ENCODE measurements at regions not wholly inside any gene's neighbourhood (a gene's known extent, or its start where the extent isn't known, plus 50 kb on each side); places are given as distances from the start of the nearest gene placed in this dataset.

- peak overlapping the region; percentile 58 for H3K9ac ChIP-seq (ENCODE audit: low read length)
- H3K27ac ChIP-seq (ENCODE audit: low read length) = peak overlapping the region; percentile 94
Measured at GRCh38 chr2:219968685-219969345, 341.4 kb downstream of the SLC4A3 start.

GRCh38 chr2:219969508-219969907 is 342.1 kb downstream of the SLC4A3 start:
- H3K27me3 ChIP-seq (ENCODE audit: low read length) = no peaks in the 10 kb centered on the region
- POLR2A ChIA-PET (ENCODE audit: unreplicated experiment) = no interaction called here
- peak overlapping the region; percentile 58 for H3K9ac ChIP-seq (ENCODE audit: low read length)
- H3K79me2 ChIP-seq (ENCODE audit: low read length) = no peaks in the 10 kb centered on the region
- DNase-seq (peak; percentile 84), ATAC-seq (peak; percentile 70)
- peak overlapping the region; percentile 48; the same call in 1 of the 2 replicates for H3K4me3 ChIP-seq (ENCODE audit: low read length)
- no peaks in the 10 kb centered on the region for H3K36me3 ChIP-seq (ENCODE audit: low read depth, low read length)
- no peak for TF ChIP-seq EZH2 (IDR thresholded peaks at IDR 0.05; ENCODE audit: low read length, unreplicated experiment)
- CTCF ChIA-PET = no interaction called here
- H2AFZ ChIP-seq (ENCODE audit: low read length) = no peak overlapping the region
- H3K4me2 ChIP-seq (ENCODE audit: low read length) = peak overlapping the region; percentile 83
- peaks cover 25% of the 10 kb centered on the region for H3K4me1 ChIP-seq (ENCODE audit: insufficient read depth, low read length)
- BruUV-seq (replicated peaks) = no TSS peak
- H3F3A ChIP-seq (ENCODE audit: low read length, unreplicated experiment) = peaks cover 11% of the 10 kb centered on the region
- H3K27ac ChIP-seq (ENCODE audit: low read length) = peak overlapping the region; percentile 94
- no peaks in the 10 kb centered on the region for H4K20me1 ChIP-seq (ENCODE audit: low read length)
- H3K9me3 ChIP-seq (ENCODE audit: low read length) = no peaks in the 10 kb centered on the region
- H3K9me2 ChIP-seq (replicated peaks; ENCODE audit: low read length) = no peaks in the 10 kb centered on the region
- intact Hi-C loops (cut with micrococcal nuclease) = loop anchor here (5.0 kb wide), 1 partner anchor 102 kb away; no protein-coding TSS in a partner anchor

More at GRCh38 chr2:219968685-219969345, 341.4 kb downstream of the SLC4A3 start:
- Histone ChIP-seq H2AFZ (ENCODE audit: low read length) (peak overlapping the region; percentile 57), H3K9me2 (replicated peaks; ENCODE audit: low read length) (no peaks in the 10 kb centered on the region), H3K4me1 (ENCODE audit: insufficient read depth, low read length) (peaks cover 25% of the 10 kb centered on the region), H4K20me1 (ENCODE audit: low read length) (no peaks in the 10 kb centered on the region), H3K36me3 (ENCODE audit: low read depth, low read length) (no peaks in the 10 kb centered on the region), H3K4me3 (ENCODE audit: low read length) (peak overlapping the region; percentile 48; the same call in 1 of the 2 replicates), H3K27me3 (ENCODE audit: low read length) (no peaks in the 10 kb centered on the region), H3K79me2 (ENCODE audit: low read length) (no peaks in the 10 kb centered on the region), H3F3A (ENCODE audit: low read length, unreplicated experiment) (peaks cover 11% of the 10 kb centered on the region), H3K9me3 (ENCODE audit: low read length) (no peaks in the 10 kb centered on the region), H3K4me2 (ENCODE audit: low read length) (peak overlapping the region; percentile 83)
- ChIA-PET CTCF (interaction anchor here (0.5 kb wide), 1 partner anchor 280 kb away, joined by 3 read pairs; no protein-coding TSS in a partner anchor), POLR2A (ENCODE audit: unreplicated experiment) (interaction anchor here (0.5 to 0.6 kb wide), 2 partner anchors 171 to 425 kb away, joined by 3 to 10 read pairs; partner anchors contain the start of genes CHPF and TMEM198)
- no TSS peak for BruUV-seq (replicated peaks)
- DNase-seq (peak; percentile 97), ATAC-seq (peak; percentile 95)
- intact Hi-C loops (cut with micrococcal nuclease) = loop anchor here (5.0 kb wide), 1 partner anchor 102 kb away; no protein-coding TSS in a partner anchor
- TF ChIP-seq EZH2phosphoT487 (IDR thresholded peaks at IDR 0.05; ENCODE audit: borderline replicate concordance, low read length) (no peak), EZH2 (IDR thresholded peaks at IDR 0.05; ENCODE audit: low read length, unreplicated experiment) (no peak), CTCF (conservative IDR thresholded peaks at IDR 0.05; ENCODE audit: low read depth, low read length) (no peak)

GRCh38 chr2:219973136-219973535 is 345.7 kb downstream of the SLC4A3 start:
- BruUV-seq (replicated peaks) = no TSS peak
- TF ChIP-seq CTCF (conservative IDR thresholded peaks at IDR 0.05; ENCODE audit: low read depth, low read length) (no peak), EZH2phosphoT487 (IDR thresholded peaks at IDR 0.05; ENCODE audit: borderline replicate concordance, low read length) (no peak)
- intact Hi-C loops (cut with micrococcal nuclease) = no loop called here
- peaks cover 11% of the 10 kb centered on the region for H3F3A ChIP-seq (ENCODE audit: low read length, unreplicated experiment)
- H3K4me3 ChIP-seq (ENCODE audit: low read length) = no peak overlapping the region
- POLR2A ChIA-PET (ENCODE audit: unreplicated experiment) = no interaction called here
- no peak overlapping the region for H2AFZ ChIP-seq (ENCODE audit: low read length)
- H3K27ac ChIP-seq (ENCODE audit: low read length) = no peak overlapping the region
- H3K9me2 ChIP-seq (replicated peaks; ENCODE audit: low read length) = no peaks in the 10 kb centered on the region
- no peak for DNase-seq
- H4K20me1 ChIP-seq (ENCODE audit: low read length) = no peaks in the 10 kb centered on the region
- no peaks in the 10 kb centered on the region for H3K27me3 ChIP-seq (ENCODE audit: low read length)
- no peak for ATAC-seq
- H3K36me3 ChIP-seq (ENCODE audit: low read depth, low read length) = no peaks in the 10 kb centered on the region
- no peak overlapping the region for H3K9ac ChIP-seq (ENCODE audit: low read length)
- H3K4me2 ChIP-seq (ENCODE audit: low read length) = no peak overlapping the region
- CTCF ChIA-PET = no interaction called here
- peaks cover 20% of the 10 kb centered on the region for H3K4me1 ChIP-seq (ENCODE audit: insufficient read depth, low read length)
- H3K79me2 ChIP-seq (ENCODE audit: low read length) = no peaks in the 10 kb centered on the region
- no peaks in the 10 kb centered on the region for H3K9me3 ChIP-seq (ENCODE audit: low read length)
